T47D (cell line): ENCODE measurements at regions not wholly inside any gene's neighbourhood (a gene's known extent, or its start where the extent isn't known, plus 50 kb on each side); places are given as distances from the start of the nearest gene placed in this dataset.

ENCODE experiments used
- DNase-seq, 2 experiments: peaks; one replicate each; pipeline versions ENCODE4 v3.0.0 to v3.0.0-alpha.2; 2011 to 2012; ENCODE audit warnings: low read depth in 1 of 2, low spot score in 1 of 2
- JUND ChIP-seq: IDR thresholded peaks from 2 replicates; pipeline ENCODE4 v1.6.1; 2012; ENCODE audit warnings: low read depth
- in situ Hi-C: cut with HindIII; loops from 2 replicates; pipeline ENCODE4 v1.10.0; 2016; ENCODE audit warnings: low sequenced_read_pairs, low pct_unique_long_range_greater_than_20kb

GRCh38 chr2:121010998-121011397 is 274.0 kb downstream of the TFCP2L1 start:
- no peak for TF ChIP-seq JUND
- DNase-seq: no peak
- in situ Hi-C loops: no loop called here

DNA sequence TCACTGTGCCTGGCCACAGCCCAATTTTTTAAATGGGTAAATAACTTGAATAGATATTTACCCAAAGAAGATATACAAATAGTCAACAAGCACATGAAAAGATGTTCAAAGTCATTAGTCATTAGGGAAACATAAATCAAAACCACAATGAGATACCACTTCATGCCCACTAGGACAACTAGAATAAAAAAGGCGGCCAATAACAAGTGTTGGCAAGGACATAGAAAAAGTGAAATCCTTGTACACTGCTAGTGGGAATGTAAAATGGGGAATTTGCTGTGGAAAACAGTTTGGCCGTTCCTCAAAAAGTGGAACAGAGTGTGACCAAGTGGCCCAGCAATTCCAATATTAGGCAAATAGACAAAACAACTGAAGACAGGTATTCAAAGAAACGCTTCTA is 270.1 kb downstream of the TFCP2L1 start:
- in situ Hi-C loops: no loop called here
- TF ChIP-seq JUND: no peak

DNA sequence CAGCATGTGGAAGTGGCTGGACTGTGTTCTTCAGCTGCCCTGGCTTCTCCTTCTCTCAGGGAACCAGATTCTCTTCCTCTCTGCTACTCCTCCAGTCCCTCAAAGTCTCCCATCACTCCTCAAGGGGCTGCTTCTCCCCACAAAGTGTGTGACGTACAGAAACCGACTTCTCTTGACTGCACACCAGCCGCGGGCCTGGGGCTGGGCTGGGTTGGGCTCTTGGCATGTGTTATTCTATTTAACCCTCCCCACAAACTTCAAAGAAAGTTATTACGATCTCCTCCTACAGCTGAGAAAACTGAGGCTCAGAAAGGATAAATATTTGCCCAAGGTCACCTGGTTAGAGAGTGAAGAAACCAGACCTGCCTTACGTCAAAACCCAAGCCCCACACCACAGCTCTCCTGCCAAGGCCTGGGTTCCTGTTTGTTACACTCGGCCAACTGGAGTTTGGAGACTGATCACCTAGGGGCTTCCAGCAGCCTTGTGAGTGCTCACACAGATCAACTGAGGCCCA is 269.0 kb downstream of the TFCP2L1 start:
- in situ Hi-C loops: no loop called here
- no peak for TF ChIP-seq JUND
- DNase-seq: no peak

More for the DNA sequence above, 270.1 kb downstream of the TFCP2L1 start:
- no peak for DNase-seq

- DNase-seq: no peak
- in situ Hi-C loops: no loop called here
- no peak for TF ChIP-seq JUND
These were observed 267.6 kb downstream of the TFCP2L1 start for GRCh38 chr2:121017396-121017795.

- in situ Hi-C loops: no loop called here
- TF ChIP-seq JUND: no peak
- no peak for DNase-seq
These were observed 266.6 kb downstream of the TFCP2L1 start for GRCh38 chr2:121018136-121019061.

DNA sequence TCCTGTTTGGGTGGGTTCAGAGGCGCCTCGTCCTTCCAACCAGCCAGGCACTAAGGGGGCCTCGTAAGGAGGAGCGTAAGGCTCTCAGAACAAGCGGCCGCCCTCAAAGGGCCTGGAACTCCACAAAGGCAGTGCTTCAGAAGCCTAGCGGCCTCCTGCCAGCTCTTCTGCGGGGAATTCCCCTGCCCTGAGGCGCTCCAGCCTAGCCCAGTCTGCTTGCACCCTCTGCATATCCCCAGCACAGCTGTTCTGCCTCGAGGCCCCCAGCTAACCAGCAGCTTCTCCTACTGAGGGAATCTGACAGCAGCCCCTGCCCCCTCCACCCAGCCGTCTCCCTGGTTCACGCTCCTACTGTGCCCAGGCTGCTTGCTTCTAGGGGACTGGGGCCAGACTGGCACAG is 265.9 kb downstream of the TFCP2L1 start:
- no peak for DNase-seq
- TF ChIP-seq JUND: no peak
- in situ Hi-C loops: no loop called here

GRCh38 chr2:121019756-121020155 is 265.2 kb downstream of the TFCP2L1 start:
- no peak for DNase-seq
- TF ChIP-seq JUND: no peak
- in situ Hi-C loops: no loop called here

DNA sequence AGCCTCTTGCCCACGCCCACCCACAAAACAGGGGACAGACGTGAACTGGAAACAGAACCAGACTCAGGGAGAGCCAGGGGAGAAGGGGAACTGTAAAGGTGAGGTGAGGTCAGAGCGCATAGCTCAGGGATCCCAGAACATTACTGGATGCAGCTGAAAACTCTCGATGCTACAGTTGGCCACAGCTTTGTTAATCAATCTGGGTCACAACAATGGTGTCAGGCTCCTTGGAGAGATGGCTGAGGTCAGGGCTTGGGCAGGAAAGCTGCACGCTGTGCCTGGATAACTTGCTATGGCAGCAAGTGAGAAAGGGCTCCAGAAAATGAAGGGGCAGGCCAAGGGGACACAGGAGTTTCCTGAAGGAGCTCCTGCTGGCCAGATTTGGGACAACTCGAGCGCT is 263.3 kb downstream of the TFCP2L1 start:
- no peak for DNase-seq
- no peak for TF ChIP-seq JUND
- in situ Hi-C loops: no loop called here

- TF ChIP-seq JUND: no peak
- DNase-seq: no peak
- in situ Hi-C loops: no loop called here
These were observed 256.4 kb downstream of the TFCP2L1 start for GRCh38 chr2:121028577-121028976.

DNA sequence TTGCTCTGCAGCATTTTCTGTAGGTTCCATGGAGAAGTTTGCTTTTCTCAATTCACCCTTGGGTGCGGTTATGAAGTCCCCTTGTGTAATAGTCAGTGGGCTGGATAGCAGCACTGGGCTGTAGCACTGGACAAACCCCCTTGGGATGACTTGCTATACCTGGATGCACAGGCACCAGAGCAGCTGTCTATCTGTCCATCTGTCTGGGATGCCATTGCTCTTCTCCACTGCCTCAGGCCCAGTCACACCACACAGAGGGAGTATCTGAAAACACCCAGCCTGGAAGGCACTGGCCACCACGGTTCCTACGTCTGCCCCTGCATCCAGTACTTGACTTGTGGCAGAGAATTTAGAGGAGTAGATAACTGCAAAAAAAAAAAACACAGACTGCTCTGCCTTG is 254.5 kb downstream of the TFCP2L1 start:
- no peak for DNase-seq
- in situ Hi-C loops: no loop called here
- no peak for TF ChIP-seq JUND

DNA sequence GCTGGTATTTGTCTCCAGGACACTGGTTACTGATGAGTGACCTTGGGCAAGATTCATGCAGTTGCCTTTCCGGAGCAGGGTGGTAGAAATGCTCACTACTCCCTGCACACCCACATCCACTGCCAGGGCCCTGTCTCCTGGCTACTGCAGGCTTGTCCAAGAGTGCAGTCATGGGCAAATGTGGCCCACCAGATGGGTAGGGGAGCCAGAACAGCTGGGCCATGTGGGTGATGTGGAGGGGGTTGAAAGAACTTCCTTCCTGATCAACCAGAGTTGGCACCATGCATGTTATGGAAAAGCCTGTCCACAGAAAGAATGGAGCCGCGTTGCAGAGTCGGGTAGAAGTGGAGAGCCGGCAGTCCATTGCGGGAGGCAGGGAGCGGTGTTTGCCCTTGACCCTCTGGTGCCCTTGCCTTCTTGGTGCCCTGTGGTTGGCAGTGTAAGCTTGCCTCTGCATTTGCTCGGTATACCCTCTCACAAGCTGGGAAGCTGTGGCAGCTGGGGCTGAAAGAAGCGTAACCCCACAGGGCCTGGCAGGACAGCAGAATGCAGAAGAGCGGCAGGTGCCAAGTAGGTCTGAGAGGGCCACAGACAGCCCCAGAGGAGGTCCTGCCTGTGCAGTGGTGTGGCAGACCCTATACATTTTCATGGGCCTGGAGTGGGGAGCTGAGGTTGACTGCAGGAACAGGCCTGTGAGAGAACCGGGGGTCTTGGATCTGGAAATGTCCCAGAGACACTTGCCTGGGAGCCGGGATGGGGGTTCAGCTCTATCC is 253.2 kb downstream of the TFCP2L1 start:
- DNase-seq: no peak
- in situ Hi-C loops: no loop called here
- TF ChIP-seq JUND: no peak

- no peak for TF ChIP-seq JUND
- in situ Hi-C loops: no loop called here
- DNase-seq: no peak
These were observed 251.5 kb downstream of the TFCP2L1 start for GRCh38 chr2:121033461-121033996.

DNA sequence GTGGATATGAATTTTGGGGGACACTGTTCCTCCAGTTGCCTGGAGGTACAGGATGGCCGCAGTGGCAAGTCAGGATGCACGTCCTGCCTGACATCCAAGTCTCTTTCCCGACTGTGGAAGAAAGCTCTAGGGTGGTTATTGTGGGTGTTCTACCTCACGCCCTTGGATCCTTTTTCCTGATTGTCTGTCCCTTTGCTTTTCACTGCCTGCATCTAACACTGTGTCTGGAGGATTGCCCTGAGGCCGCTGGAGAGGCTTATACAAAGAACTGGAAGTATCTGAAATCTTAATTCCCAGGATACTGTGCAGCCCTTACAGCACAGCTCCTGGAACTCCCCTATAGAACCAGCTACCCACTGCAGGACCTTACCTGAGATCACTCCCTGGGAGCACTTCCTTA is 250.5 kb downstream of the TFCP2L1 start:
- DNase-seq: no peak
- TF ChIP-seq JUND: no peak
- in situ Hi-C loops: no loop called here
